ENCODE measurements at regions not wholly inside any gene's neighbourhood (a gene's known extent, or its start where the extent isn't known, plus 50 kb on each side); places are given as distances from the start of the nearest gene placed in this dataset.
A peak's percentile ranks its signal among the peaks of the same experiment; 100 is the strongest.

DNA sequence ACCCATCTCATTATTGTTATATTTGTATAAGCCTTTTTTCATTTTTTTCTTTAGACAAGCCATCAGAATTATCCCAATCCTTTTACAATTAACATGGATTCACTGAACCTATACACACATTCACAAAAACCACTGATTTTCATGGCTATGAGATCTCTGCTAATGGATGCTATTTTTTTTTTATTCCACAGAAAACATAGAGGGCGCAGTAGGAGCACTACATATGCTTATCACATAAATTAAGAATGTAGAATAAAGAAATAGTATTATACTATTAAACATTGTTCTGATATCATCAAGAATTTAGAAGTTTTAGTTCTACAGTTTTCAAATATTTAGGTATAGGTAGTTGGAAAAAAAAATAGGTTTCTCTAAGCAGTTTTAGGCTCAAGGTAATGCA is 1477.4 kb downstream of the ARAP2 start:
- ChIA-PET POLR2A (ENCODE audit: unreplicated experiment) (no interaction called here), CTCF (no interaction called here)
- Histone ChIP-seq H3K79me2 (ENCODE audit: low read length) (no peaks in the 10 kb centered on the region), H2AFZ (ENCODE audit: low read length) (no peak overlapping the region), H4K20me1 (ENCODE audit: low read length) (no peaks in the 10 kb centered on the region), H3K36me3 (ENCODE audit: low read depth, low read length) (no peaks in the 10 kb centered on the region), H3K9me3 (ENCODE audit: low read length) (no peaks in the 10 kb centered on the region), H3F3A (ENCODE audit: low read length, unreplicated experiment) (no peaks in the 10 kb centered on the region), H3K4me1 (ENCODE audit: insufficient read depth, low read length) (no peaks in the 10 kb centered on the region; the same call in 1 of the 2 replicates), H3K27ac (ENCODE audit: low read length) (no peak overlapping the region), H3K4me3 (ENCODE audit: low read length) (no peak overlapping the region), H3K9me2 (replicated peaks; ENCODE audit: low read length) (no peaks in the 10 kb centered on the region), H3K27me3 (ENCODE audit: low read length) (no peaks in the 10 kb centered on the region), H3K4me2 (ENCODE audit: low read length) (no peak overlapping the region), H3K9ac (ENCODE audit: low read length) (no peak overlapping the region)
- TF ChIP-seq, protein P1, sequence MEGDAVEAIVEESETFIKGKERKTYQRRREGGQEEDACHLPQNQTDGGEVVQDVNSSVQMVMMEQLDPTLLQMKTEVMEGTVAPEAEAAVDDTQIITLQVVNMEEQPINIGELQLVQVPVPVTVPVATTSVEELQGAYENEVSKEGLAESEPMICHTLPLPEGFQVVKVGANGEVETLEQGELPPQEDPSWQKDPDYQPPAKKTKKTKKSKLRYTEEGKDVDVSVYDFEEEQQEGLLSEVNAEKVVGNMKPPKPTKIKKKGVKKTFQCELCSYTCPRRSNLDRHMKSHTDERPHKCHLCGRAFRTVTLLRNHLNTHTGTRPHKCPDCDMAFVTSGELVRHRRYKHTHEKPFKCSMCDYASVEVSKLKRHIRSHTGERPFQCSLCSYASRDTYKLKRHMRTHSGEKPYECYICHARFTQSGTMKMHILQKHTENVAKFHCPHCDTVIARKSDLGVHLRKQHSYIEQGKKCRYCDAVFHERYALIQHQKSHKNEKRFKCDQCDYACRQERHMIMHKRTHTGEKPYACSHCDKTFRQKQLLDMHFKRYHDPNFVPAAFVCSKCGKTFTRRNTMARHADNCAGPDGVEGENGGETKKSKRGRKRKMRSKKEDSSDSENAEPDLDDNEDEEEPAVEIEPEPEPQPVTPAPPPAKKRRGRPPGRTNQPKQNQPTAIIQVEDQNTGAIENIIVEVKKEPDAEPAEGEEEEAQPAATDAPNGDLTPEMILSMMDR (conservative IDR thresholded peaks at IDR 0.05; ENCODE audit: low read depth, low read length), result peak; percentile 50
- TF ChIP-seq EZH2 (IDR thresholded peaks at IDR 0.05; ENCODE audit: low read length, unreplicated experiment), result no peak
- TF ChIP-seq EZH2phosphoT487 (IDR thresholded peaks at IDR 0.05; ENCODE audit: borderline replicate concordance, low read length), result no peak
- DNase-seq (peak; percentile 24), ATAC-seq (no peak)
- no TSS peak for BruUV-seq (replicated peaks)
- intact Hi-C loops (cut with micrococcal nuclease), result loop anchor here (1.0 to 10.0 kb wide), 3 partner anchors 188 to 1167 kb away; no protein-coding TSS in a partner anchor

DNA sequence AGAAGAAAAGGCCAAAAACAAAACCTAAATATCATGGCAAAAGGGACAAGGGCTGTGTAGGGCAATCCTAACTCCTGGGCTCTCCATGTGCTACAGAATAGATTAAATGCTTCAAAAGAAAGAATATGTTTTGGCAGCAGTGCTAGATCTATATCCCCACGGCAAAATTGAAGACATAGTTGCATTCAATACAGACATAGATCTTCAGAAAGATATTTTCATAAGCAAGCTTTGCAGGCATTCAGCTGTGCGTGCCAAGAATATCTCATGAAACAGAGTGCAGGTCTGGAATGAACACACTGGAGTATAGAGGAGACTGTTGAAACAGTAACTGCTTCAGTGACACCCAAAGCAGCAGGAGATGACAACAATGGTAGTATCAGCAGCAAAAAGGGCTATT is 1476.9 kb downstream of the ARAP2 start:
- H3K36me3 ChIP-seq (ENCODE audit: low read depth, low read length), result no peaks in the 10 kb centered on the region
- H3K79me2 ChIP-seq (ENCODE audit: low read length), result no peaks in the 10 kb centered on the region
- no peak overlapping the region for H3K4me2 ChIP-seq (ENCODE audit: low read length)
- ChIA-PET POLR2A (ENCODE audit: unreplicated experiment) (no interaction called here), CTCF (no interaction called here)
- TF ChIP-seq, protein P1 (conservative IDR thresholded peaks at IDR 0.05; ENCODE audit: low read depth, low read length), result no peak
- no peak for TF ChIP-seq EZH2 (IDR thresholded peaks at IDR 0.05; ENCODE audit: low read length, unreplicated experiment)
- no peak for TF ChIP-seq EZH2phosphoT487 (IDR thresholded peaks at IDR 0.05; ENCODE audit: borderline replicate concordance, low read length)
- intact Hi-C loops (cut with micrococcal nuclease), result loop anchor here (1.0 to 10.0 kb wide), 3 partner anchors 187 to 1167 kb away; no protein-coding TSS in a partner anchor
- H3K4me3 ChIP-seq (ENCODE audit: low read length), result no peak overlapping the region
- no peak overlapping the region for H3K9ac ChIP-seq (ENCODE audit: low read length)
- H3F3A ChIP-seq (ENCODE audit: low read length, unreplicated experiment), result no peaks in the 10 kb centered on the region
- H3K4me1 ChIP-seq (ENCODE audit: insufficient read depth, low read length), result no peaks in the 10 kb centered on the region; the same call in 1 of the 2 replicates
- DNase-seq (no peak), ATAC-seq (no peak)
- BruUV-seq (replicated peaks), result no TSS peak
- no peak overlapping the region for H2AFZ ChIP-seq (ENCODE audit: low read length)
- H3K27ac ChIP-seq (ENCODE audit: low read length), result no peak overlapping the region
- H3K27me3 ChIP-seq (ENCODE audit: low read length), result no peaks in the 10 kb centered on the region
- H4K20me1 ChIP-seq (ENCODE audit: low read length), result no peaks in the 10 kb centered on the region
- no peaks in the 10 kb centered on the region for H3K9me2 ChIP-seq (replicated peaks; ENCODE audit: low read length)
- H3K9me3 ChIP-seq (ENCODE audit: low read length), result no peaks in the 10 kb centered on the region

DNA sequence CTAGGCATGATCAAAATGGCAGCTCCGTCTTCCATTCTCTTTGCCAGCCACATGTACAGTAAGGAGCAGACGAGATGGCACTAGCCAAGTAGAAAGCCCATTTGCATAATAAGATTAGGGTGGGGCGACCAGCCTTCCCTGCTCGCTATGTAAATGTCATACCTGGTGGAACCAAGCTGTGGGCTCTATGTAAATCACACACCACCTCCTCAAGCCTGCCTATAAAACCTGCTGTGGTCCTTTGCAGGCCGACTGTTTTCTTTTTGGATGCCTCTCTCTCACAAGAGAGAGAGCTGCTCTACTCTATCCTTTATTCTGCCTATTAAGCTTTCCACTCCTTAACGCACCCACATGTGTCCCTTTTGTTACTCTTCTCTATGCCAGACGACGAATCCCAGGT is 1472.7 kb downstream of the ARAP2 start:
- no peaks in the 10 kb centered on the region for H3F3A ChIP-seq (ENCODE audit: low read length, unreplicated experiment)
- no peak overlapping the region for H3K4me3 ChIP-seq (ENCODE audit: low read length)
- no peaks in the 10 kb centered on the region for H4K20me1 ChIP-seq (ENCODE audit: low read length)
- H3K9me2 ChIP-seq (replicated peaks; ENCODE audit: low read length), result no peaks in the 10 kb centered on the region
- H3K9ac ChIP-seq (ENCODE audit: low read length), result no peak overlapping the region
- no peak overlapping the region for H3K27ac ChIP-seq (ENCODE audit: low read length)
- no peaks in the 10 kb centered on the region; the same call in 1 of the 2 replicates for H3K4me1 ChIP-seq (ENCODE audit: insufficient read depth, low read length)
- H3K4me2 ChIP-seq (ENCODE audit: low read length), result no peak overlapping the region
- no peak for ATAC-seq
- no peak overlapping the region for H2AFZ ChIP-seq (ENCODE audit: low read length)
- H3K36me3 ChIP-seq (ENCODE audit: low read depth, low read length), result no peaks in the 10 kb centered on the region
- H3K27me3 ChIP-seq (ENCODE audit: low read length), result no peaks in the 10 kb centered on the region
- no peak for DNase-seq
- TF ChIP-seq EZH2phosphoT487 (IDR thresholded peaks at IDR 0.05; ENCODE audit: borderline replicate concordance, low read length), result no peak
- TF ChIP-seq EZH2 (IDR thresholded peaks at IDR 0.05; ENCODE audit: low read length, unreplicated experiment), result no peak
- TF ChIP-seq, protein P1 (conservative IDR thresholded peaks at IDR 0.05; ENCODE audit: low read depth, low read length), result no peak
- CTCF ChIA-PET, result no interaction called here
- H3K79me2 ChIP-seq (ENCODE audit: low read length), result no peaks in the 10 kb centered on the region
- no peaks in the 10 kb centered on the region for H3K9me3 ChIP-seq (ENCODE audit: low read length)
- POLR2A ChIA-PET (ENCODE audit: unreplicated experiment), result no interaction called here
- no TSS peak for BruUV-seq (replicated peaks)
- intact Hi-C loops (cut with micrococcal nuclease), result no loop called here
